ENCODE measurements at regions not wholly inside any gene's neighbourhood (a gene's known extent, or its start where the extent isn't known, plus 50 kb on each side); places are given as distances from the start of the nearest gene placed in this dataset.

GRCh38 chr9:107836300-107836699, 346.7 kb upstream of the KLF4 start:
- Histone ChIP-seq H3K4me1 (ENCODE audit: control insufficient read depth, extremely low read depth, insufficient read depth, low read length) (no peaks in the 10 kb centered on the region), H3K27me3 (ENCODE audit: control insufficient read depth in 2 of 2, insufficient read depth in 2 of 2, low read length in 2 of 2) (no peaks in the 10 kb centered on the region), H3K9ac (replicated peaks; ENCODE audit: extremely low read depth, insufficient read depth, low read length) (no peak overlapping the region), H3K9me1 (replicated peaks; ENCODE audit: control insufficient read depth, extremely low read depth, insufficient read depth, low read length) (no peaks in the 10 kb centered on the region), H3K9me3 (replicated peaks; ENCODE audit: control insufficient read depth, insufficient read depth, low read length) (no peaks in the 10 kb centered on the region), H4K20me1 (replicated peaks; ENCODE audit: control insufficient read depth, extremely low read depth, insufficient read depth, low read length) (no peaks in the 10 kb centered on the region), H2AFZ (ENCODE audit: low read depth, low read length) (no peak overlapping the region), H3K79me2 (ENCODE audit: control insufficient read depth, insufficient read depth, low read length) (no peaks in the 10 kb centered on the region), H3K4me2 (ENCODE audit: insufficient read depth, low read length) (no peak overlapping the region), H3K4me3 (replicated peaks in 1 of 3; ENCODE audit: insufficient read depth in 1 of 3, low read depth in 1 of 3, low read length in 3 of 3) (no peak overlapping the region), H3K36me3 (ENCODE audit: control insufficient read depth in 2 of 2, extremely low read depth in 1 of 2, insufficient read depth in 2 of 2, low read length in 2 of 2) (no peaks in the 10 kb centered on the region), H3K27ac (ENCODE audit: insufficient read depth, low read depth, low read length) (no peak overlapping the region)
- FAIRE-seq (no peak), DNase-seq (ENCODE audit: low read depth, low spot score) (no peak)
- intact Hi-C loops (cut with micrococcal nuclease) (no loop called here), dilution Hi-C loops (cut with MboI; ENCODE audit: extremely low pct_ligation_motif_present, low sequenced_read_pairs) (no loop called here)
- ChIA-PET CTCF (no interaction called here), POLR2A (no interaction called here)
- BruUV-seq (replicated peaks): no TSS peak
- TF ChIP-seq EZH2 (IDR thresholded peaks at IDR 0.05; ENCODE audit: borderline replicate concordance, low read depth, low read length, severe bottlenecking) (no peak), MYC (IDR thresholded peaks at IDR 0.05; ENCODE audit: low read depth, low read length) (no peak), POLR2A (IDR thresholded peaks at IDR 0.05; ENCODE audit: low read depth, low read length) (no peak), CTCF (IDR thresholded peaks at IDR 0.05; ENCODE audit: extremely low read depth in 1 of 2, insufficient read depth in 1 of 2, low read depth in 1 of 2, low read length in 2 of 2) (no peak), JUN (IDR thresholded peaks at IDR 0.05; ENCODE audit: borderline replicate concordance, insufficient read depth, insufficient read length, low read depth) (no peak), GATA2 (IDR thresholded peaks at IDR 0.05; ENCODE audit: insufficient read depth, insufficient read length, low read depth, low read length) (no peak), FOS (IDR thresholded peaks at IDR 0.05; ENCODE audit: borderline replicate concordance, insufficient read depth, low read length) (no peak)
- TF ChIP-seq, protein P1, sequence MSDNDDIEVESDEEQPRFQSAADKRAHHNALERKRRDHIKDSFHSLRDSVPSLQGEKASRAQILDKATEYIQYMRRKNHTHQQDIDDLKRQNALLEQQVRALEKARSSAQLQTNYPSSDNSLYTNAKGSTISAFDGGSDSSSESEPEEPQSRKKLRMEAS (IDR thresholded peaks at IDR 0.05; ENCODE audit: insufficient read depth, insufficient read length): no peak

Data from endothelial cell of umbilical vein (primary cell).